K562 (cell line): ENCODE measurements at regions not wholly inside any gene's neighbourhood (a gene's known extent, or its start where the extent isn't known, plus 50 kb on each side); places are given as distances from the start of the nearest gene placed in this dataset.

Experiments
- ATAC-seq: fragments of 200-7000 bp; cut with Tn5 transposase; 3 replicates; pipeline ENCODE4 v1.9.1; 2020; ENCODE audit warnings: moderate library complexity
- BruUV-seq: library from RNA; stranded (reverse); fragments of 400-500 nt; replicated peaks from 2 replicates; lab custom pipeline; 2021; lab: Mats Ljungman, UMichigan
- CTCF ChIA-PET: fragments of 300-600 bp; formaldehyde crosslinking; extraction: SDS; loops from one replicate; lab custom pipeline; 2021; ENCODE audit warnings: low intra/inter-chr PET ratio; lab: Yijun Ruan, JAX
- POLR2A ChIA-PET: fragments of 300-600, 350-650 bp; sonication (Branson Sonifier 250); formaldehyde crosslinking; extraction: SDS; loops from one replicate; lab custom pipeline; 2021; ENCODE audit warnings: antibody characterized with exemption, inconsistent platforms; lab: Yijun Ruan, JAX
- DNase-seq, 4 experiments: peaks; one replicate each; pipeline versions ENCODE4 v3.0.0 to v3.0.0-alpha.2; 2011 to 2018; ENCODE audit warnings: low spot score in 3 of 4, mixed read lengths in 3 of 4; ENCODE audit errors: extremely low read depth in 1 of 4
- FAIRE-seq: peaks from 2 replicates; lab custom pipeline; 2011; peaks lifted over from hg19 to GRCh38; lab: Jason Lieb, UNC
- H2AFZ ChIP-seq: 2 replicates; pipeline ENCODE4 v1.6.0; 2011; ENCODE audit warnings: low read depth, low read length, control low read depth, inconsistent platforms
- H3K27ac ChIP-seq: fragments of 200-600 bp; 3 replicates; pipeline ENCODE4 v1.8.0; 2011; ENCODE audit warnings: low read depth, mild to moderate bottlenecking, control low read depth, inconsistent platforms, low read length, moderate library complexity, mixed read lengths; ENCODE audit errors: extremely low read depth
- H3K27me3 ChIP-seq, 2 experiments: fragments of 300-600 bp in 1 of 2; 2 replicates in 1 of 2; 3 replicates in 1 of 2; pipeline versions ENCODE4 v1.6.0 to v1.8.0; 2011; ENCODE audit warnings: inconsistent platforms in 2 of 2, low read length in 2 of 2, mild to moderate bottlenecking in 1 of 2, mixed read lengths in 1 of 2, moderate library complexity in 1 of 2; ENCODE audit not compliant: control insufficient read depth in 2 of 2, insufficient read depth in 2 of 2
- H3K36me3 ChIP-seq: fragments of 300-600 bp; 3 replicates; pipeline ENCODE4 v1.8.0; 2011; ENCODE audit warnings: mild to moderate bottlenecking, low read length, inconsistent platforms; ENCODE audit not compliant: control insufficient read depth, insufficient read depth
- H3K4me1 ChIP-seq, 2 experiments: fragments of 200-600 bp in 1 of 2; replicated peaks in 1 of 2; 2 replicates in 1 of 2; 3 replicates in 1 of 2; pipeline versions ENCODE4 v1.5.1 to v1.8.0; 2011; ENCODE audit warnings: inconsistent platforms in 2 of 2, low read length in 2 of 2, mild to moderate bottlenecking in 1 of 2, mixed read lengths in 1 of 2, moderate library complexity in 1 of 2; ENCODE audit not compliant: control insufficient read depth in 2 of 2, insufficient read depth in 2 of 2
- H3K4me2 ChIP-seq: 2 replicates; pipeline ENCODE4 v1.6.1; 2011; ENCODE audit warnings: low read length, control low read depth, inconsistent platforms, mixed read lengths; ENCODE audit not compliant: insufficient read depth
- H3K4me3 ChIP-seq: fragments of 200-600 bp; sonication (generic), shearing (Covaris generic); 2 replicates; pipeline ENCODE4 v1.5.1; 2016; ENCODE audit warnings: control low read depth, inconsistent platforms
- H3K79me2 ChIP-seq: fragments of 200-600 bp; 3 replicates; pipeline ENCODE4 v1.8.0; 2011; ENCODE audit warnings: low read length, inconsistent platforms; ENCODE audit not compliant: control insufficient read depth, insufficient read depth
- H3K9ac ChIP-seq, 2 experiments: 2 replicates each; pipeline versions ENCODE4 v1.6.0 to v1.6.1; 2011; ENCODE audit warnings: low read depth in 2 of 2, low read length in 2 of 2, control low read depth in 1 of 2, inconsistent platforms in 1 of 2, mild to moderate bottlenecking in 1 of 2, mixed read lengths in 1 of 2; ENCODE audit not compliant: insufficient read depth in 1 of 2
- H3K9me1 ChIP-seq: one replicate; pipeline ENCODE4 v1.6.0; 2011; ENCODE audit warnings: inconsistent platforms, mild to moderate bottlenecking, low read length, moderate library complexity; ENCODE audit not compliant: control insufficient read depth, insufficient read depth
- H3K9me3 ChIP-seq: replicated peaks from 2 replicates; pipeline ENCODE4 v1.5.1; 2011; ENCODE audit warnings: low read depth, low read length, inconsistent platforms; ENCODE audit not compliant: control insufficient read depth, insufficient read depth
- H4K20me1 ChIP-seq: replicated peaks from 2 replicates; pipeline ENCODE4 v1.6.1; 2011; ENCODE audit warnings: low read length, inconsistent platforms, mixed read lengths; ENCODE audit not compliant: control insufficient read depth, insufficient read depth
- BRF1 ChIP-seq: IDR thresholded peaks from 3 replicates; pipeline ENCODE4 v1.6.1; 2011; ENCODE audit warnings: borderline replicate concordance, mild to moderate bottlenecking; ENCODE audit not compliant: insufficient read length; ENCODE audit errors: extremely low read depth
- CBFA2T2 ChIP-seq: fragments of 450-650 bp; conservative IDR thresholded peaks from 2 replicates; pipeline ENCODE4 v1.6.1; 2017; ENCODE audit warnings: mild to moderate bottlenecking
- CHAMP1 ChIP-seq: fragments of 450-650 bp; IDR thresholded peaks from 2 replicates; pipeline ENCODE4 v1.6.1; 2016; ENCODE audit warnings: mild to moderate bottlenecking
- CREB1 ChIP-seq, 2 experiments: sonication (generic) in 1 of 2; formaldehyde crosslinking in 1 of 2; IDR thresholded peaks; 2 replicates each; pipeline versions ENCODE4 v1.6.1 to v1.8.0; 2012 to 2022; ENCODE audit warnings: inconsistent platforms in 1 of 2, mild to moderate bottlenecking in 1 of 2, missing genetic modification reagents in 1 of 2, moderate library complexity in 1 of 2
- HNRNPH1 ChIP-seq: fragments of 200-400 bp; formaldehyde crosslinking; optimal IDR thresholded peaks from 2 replicates; pipeline ENCODE3; 2017; ENCODE audit warnings: low read depth, mild to moderate bottlenecking, low read length, moderate library complexity
- KAT7 ChIP-seq: sonication (generic); formaldehyde crosslinking; IDR thresholded peaks from 2 replicates; pipeline ENCODE4 v1.8.0; 2022; ENCODE audit warnings: missing genetic modification reagents, mild to moderate bottlenecking, borderline replicate concordance
- NEUROD1 ChIP-seq: fragments of 150-350 bp; IDR thresholded peaks from 2 replicates; pipeline ENCODE4 v1.6.1; 2014; ENCODE audit warnings: borderline replicate concordance, low read length, low read depth; ENCODE audit not compliant: partially characterized antibody
- NFE2 ChIP-seq: IDR thresholded peaks from 2 replicates; pipeline ENCODE4 v1.6.1; 2014; ENCODE audit warnings: antibody characterized with exemption, low read depth
- POLR2H ChIP-seq: IDR thresholded peaks from 2 replicates; pipeline ENCODE4 v1.6.1; 2016; ENCODE audit warnings: missing genetic modification characterization, low read depth, mild to moderate bottlenecking, control low read depth, missing compliant biosample characterization, moderate library complexity
- RBM25 ChIP-seq: fragments of 200-400 bp; formaldehyde crosslinking; IDR thresholded peaks from 2 replicates; pipeline ENCODE4 v1.6.1; 2018; ENCODE audit warnings: low read length, low read depth, moderate library complexity; ENCODE audit not compliant: severe bottlenecking
- RFX5 ChIP-seq: IDR thresholded peaks from 2 replicates; pipeline ENCODE4 v1.6.1; 2011; ENCODE audit warnings: low read depth, mild to moderate bottlenecking, improper control_type of control experiment, low read length
- SMARCA4 ChIP-seq: fragments of 450-650 bp; IDR thresholded peaks from 2 replicates; pipeline ENCODE4 v1.6.1; 2016
- SRF ChIP-seq, 2 experiments: fragments of 250-450, 450-650 bp in 1 of 2; sonication (Bioruptor Pico) in 1 of 2; sonication (generic) in 1 of 2; formaldehyde crosslinking; IDR thresholded peaks; 2 replicates each; pipeline versions ENCODE4 v1.5.0 to v1.5.1; 2020 to 2022; ENCODE audit warnings: mild to moderate bottlenecking in 1 of 2, missing genetic modification reagents in 1 of 2
- TAF15 ChIP-seq: fragments of 200-400 bp; formaldehyde crosslinking; IDR thresholded peaks from 2 replicates; pipeline ENCODE4 v1.6.1; 2017; ENCODE audit warnings: mild to moderate bottlenecking, low read depth, low read length, moderate library complexity
- TEAD2 ChIP-seq: fragments of 450-650 bp; IDR thresholded peaks from 2 replicates; pipeline ENCODE4 v1.6.1; 2016; ENCODE audit warnings: missing genetic modification characterization, control low read depth, missing compliant biosample characterization
- ZFPM2 ChIP-seq: fragments of 250-450 bp; sonication (Bioruptor Pico); IDR thresholded peaks from 2 replicates; pipeline ENCODE4 v1.5.1; 2022; ENCODE audit warnings: mild to moderate bottlenecking
- ZNF384 ChIP-seq: IDR thresholded peaks from 2 replicates; pipeline ENCODE4 v1.6.1; 2012; ENCODE audit warnings: low read depth, low read length, improper control_type of control experiment
- ZSCAN32 ChIP-seq: fragments of 450-650 bp; formaldehyde crosslinking; IDR thresholded peaks from 2 replicates; pipeline ENCODE4 v1.4.0; 2020; ENCODE audit warnings: mild to moderate bottlenecking, moderate library complexity
- WGBS: fragments of 100-300 bp; shearing (Covaris generic); methylation state at CpG from one replicate; pipeline ENCODE4 v1.1.6; 2016; ENCODE audit warnings: low coverage, mixed read lengths; ENCODE audit not compliant: insufficient coverage; ENCODE audit errors: missing lambda C conversion rate; 5-methylcytosine and 5-hydroxymethylcytosine counted together
- in situ Hi-C: fragments of 300-500 bp; cut with MboI; formaldehyde crosslinking; loops from 4 replicates; pipeline ENCODE4 v1.15.0; 2018; ENCODE audit warnings: inconsistent platforms, mixed read lengths
- intact Hi-C: fragments of 100-400 bp; cut with micrococcal nuclease; formaldehyde crosslinking; loops from 2 replicates; pipeline ENCODE4 v1.14.2; 2022

- Histone ChIP-seq H3K9ac (no peak overlapping the region), H3K27me3 (no peaks in the 10 kb centered on the region), H2AFZ (no peak overlapping the region), H3K4me1 (no peaks in the 10 kb centered on the region), H3K4me2 (no peak overlapping the region), H4K20me1 (no peaks in the 10 kb centered on the region), H3K36me3 (no peaks in the 10 kb centered on the region), H3K79me2 (no peaks in the 10 kb centered on the region), H3K9me1 (no peaks in the 10 kb centered on the region), H3K27ac (no peak overlapping the region), H3K4me3 (no peak overlapping the region), H3K9me3 (no peaks in the 10 kb centered on the region)
- POLR2A ChIA-PET, result no interaction called here
- intact Hi-C loops (no loop called here), in situ Hi-C loops (no loop called here)
- TF ChIP-seq POLR2H (no peak), NFE2 (no peak), ZFPM2 (CRISPR knock-in tag) (no peak), RBM25 (no peak), NEUROD1 (no peak), SRF (CRISPR knock-in tag; IDR thresholded peaks at IDR 0.05) (no peak), CREB1 (IDR thresholded peaks at IDR 0.05) (no peak), CREB1 (CRISPR knock-in tag; IDR thresholded peaks at IDR 0.05) (no peak)
- FAIRE-seq (no peak), DNase-seq (no peak), ATAC-seq (no peak)
- CTCF ChIA-PET, result no interaction called here
- 40% methylated on average over 2 of the region's 2 CpGs for WGBS
- BruUV-seq, result no TSS peak
These were observed 332.7 kb upstream of the NOVA1 start for GRCh38 chr14:26930576-26930975.

- Histone ChIP-seq H3K4me2 (no peak overlapping the region), H3K9me1 (no peaks in the 10 kb centered on the region)
- no TSS peak for BruUV-seq
- no peak for ATAC-seq
- TF ChIP-seq RFX5 (no peak), HNRNPH1 (no peak), ZNF384 (no peak), TAF15 (no peak), CBFA2T2 (no peak), TEAD2 (tag) (no peak), BRF1 (no peak), CHAMP1 (no peak), KAT7 (CRISPR knock-in tag) (no peak), SMARCA4 (no peak), ZSCAN32 (no peak)
- TF ChIP-seq, all 486 proteins: peak for 0
- no peak for FAIRE-seq
- Histone ChIP-seq H3K4me1 (no peaks in the 10 kb centered on the region), H3K9me3 (no peaks in the 10 kb centered on the region), H3K27ac (no peak overlapping the region), H3K27me3 (no peaks in the 10 kb centered on the region), H4K20me1 (no peaks in the 10 kb centered on the region), H3K4me3 (no peak overlapping the region), H2AFZ (no peak overlapping the region), H3K9ac (no peak overlapping the region), H3K79me2 (no peaks in the 10 kb centered on the region), H3K36me3 (no peaks in the 10 kb centered on the region)
- ChIA-PET POLR2A (no interaction called here), CTCF (no interaction called here)
- 65% methylated on average over 4 of the region's 4 CpGs for WGBS
- intact Hi-C loops, result no loop called here
- no peak for DNase-seq
- in situ Hi-C loops, result no loop called here
These were observed 334.8 kb upstream of the NOVA1 start for GRCh38 chr14:26932606-26933005.
